Panc1 (cell line): ENCODE measurements at regions not wholly inside any gene's neighbourhood (a gene's known extent, or its start where the extent isn't known, plus 50 kb on each side); places are given as distances from the start of the nearest gene placed in this dataset.

ENCODE experiments used
- ATAC-seq: fragments of 200-7000 bp; cut with Tn5 transposase; 2 replicates; pipeline ENCODE4 v1.9.1; 2020; ENCODE audit warnings: mild to moderate bottlenecking, moderate library complexity
- BruUV-seq: library from RNA; stranded (reverse); fragments of 400-500 nt; replicated peaks from 2 replicates; lab custom pipeline; 2021; lab: Mats Ljungman, UMichigan
- CTCF ChIA-PET: fragments of 300-600 bp; sonication (Branson Sonifier 250); formaldehyde crosslinking; loops from one replicate; lab custom pipeline; 2022; ENCODE audit warnings: antibody characterized with exemption; lab: Charles Lee
- POLR2A ChIA-PET: fragments of 300-600 bp; sonication (Branson Sonifier 250); formaldehyde crosslinking; loops from one replicate; lab custom pipeline; 2022; ENCODE audit warnings: antibody characterized with exemption; lab: Charles Lee
- DNase-seq: peaks from one replicate; pipeline ENCODE4 v3.0.0-alpha.2; 2010; ENCODE audit warnings: low read depth, low spot score
- H3K27ac ChIP-seq: 2 replicates; pipeline ENCODE4 v1.5.1; 2011; ENCODE audit warnings: mild to moderate bottlenecking, low read length, inconsistent platforms
- H3K27me3 ChIP-seq: fragments of 200-500 bp; sonication (Bioruptor generic); 2 replicates; pipeline ENCODE4 v1.6.0; 2014; ENCODE audit warnings: low read length, inconsistent platforms; ENCODE audit not compliant: control insufficient read depth, insufficient read depth
- H3K36me3 ChIP-seq: fragments of 200-500 bp; sonication (Bioruptor generic); 2 replicates; pipeline ENCODE4 v1.5.1; 2014; ENCODE audit warnings: inconsistent platforms, mild to moderate bottlenecking, low read length, moderate library complexity; ENCODE audit not compliant: control insufficient read depth, insufficient read depth
- H3K4me1 ChIP-seq: 2 replicates; pipeline ENCODE4 v1.5.1; 2011; ENCODE audit warnings: inconsistent platforms, mild to moderate bottlenecking, low read length, moderate library complexity; ENCODE audit not compliant: control insufficient read depth, insufficient read depth
- H3K4me3 ChIP-seq, 2 experiments: 2 replicates each; pipeline ENCODE4 v1.5.1; 2011 to 2012; ENCODE audit warnings: low read depth in 2 of 2, low read length in 2 of 2, mild to moderate bottlenecking in 2 of 2, inconsistent platforms in 1 of 2, moderate library complexity in 1 of 2
- H3K9me3 ChIP-seq: fragments of 200-500 bp; sonication (Bioruptor generic); 2 replicates; pipeline ENCODE4 v1.5.1; 2014; ENCODE audit warnings: low read depth, mild to moderate bottlenecking, inconsistent platforms, low read length, moderate library complexity; ENCODE audit not compliant: control insufficient read depth, insufficient read depth
- POLR2AphosphoS5 ChIP-seq: IDR thresholded peaks from 2 replicates; pipeline ENCODE4 v1.6.1; 2012; ENCODE audit warnings: mild to moderate bottlenecking, low read depth, low read length, moderate library complexity
- SIN3A ChIP-seq: IDR thresholded peaks from 2 replicates; pipeline ENCODE4 v1.6.1; 2012; ENCODE audit warnings: low read depth, mild to moderate bottlenecking, low read length, moderate library complexity, borderline replicate concordance; ENCODE audit not compliant: insufficient read depth
- TCF7L2 ChIP-seq: IDR thresholded peaks from 2 replicates; pipeline ENCODE4 v1.6.1; 2011; ENCODE audit warnings: mild to moderate bottlenecking, low read depth, low read length, inconsistent platforms
- in situ Hi-C: cut with HindIII; loops from 2 replicates; pipeline ENCODE4 v1.10.0; 2016; ENCODE audit warnings: low sequenced_read_pairs, low pct_unique_long_range_greater_than_20kb
- intact Hi-C: fragments of 100-400 bp; cut with micrococcal nuclease; formaldehyde crosslinking; loops from one replicate; pipeline ENCODE4 v1.10.0; 2022; ENCODE audit not compliant: unreplicated experiment
- TF ChIP-seq, protein P1 (sequence below), 2 experiments: IDR thresholded peaks; 2 replicates each; pipeline ENCODE4 v1.6.1; 2011 to 2012; ENCODE audit warnings: low read depth in 2 of 2, control low read depth in 1 of 2, low read length in 1 of 2, mild to moderate bottlenecking in 1 of 2, moderate library complexity in 1 of 2; ENCODE audit not compliant: insufficient read depth in 1 of 2
- TF ChIP-seq, protein P2 (sequence below): fragments of 450-650 bp; IDR thresholded peaks from 2 replicates; pipeline ENCODE4 v1.5.1; 2017; ENCODE audit warnings: mild to moderate bottlenecking

DNA sequence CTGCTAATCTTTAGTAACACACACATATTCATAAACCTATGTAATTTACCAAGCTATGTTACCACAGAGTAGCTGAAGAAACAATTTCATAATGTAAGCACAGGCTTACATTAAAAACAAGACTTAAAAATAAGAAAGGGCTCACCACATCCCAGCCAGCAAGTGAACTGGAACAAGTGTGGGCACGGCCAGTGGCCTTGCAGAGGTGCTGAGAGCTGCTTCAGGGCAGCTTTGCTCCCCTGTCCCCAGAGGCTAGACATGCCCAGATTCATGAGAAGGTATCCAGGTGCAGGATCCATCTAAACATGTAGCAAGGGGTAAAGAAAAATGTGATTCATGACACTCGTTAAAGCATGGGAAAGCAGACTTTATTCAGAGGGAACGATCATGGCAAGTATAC lies 62.0 kb upstream of the CKS2 start:
- no TSS peak for BruUV-seq
- no peak overlapping the region for H3K27ac ChIP-seq
- no peaks in the 10 kb centered on the region for H3K9me3 ChIP-seq
- in situ Hi-C loops (no loop called here), intact Hi-C loops (no loop called here)
- DNase-seq (no peak), ATAC-seq (no peak)
- no peaks in the 10 kb centered on the region for H3K36me3 ChIP-seq
- POLR2A ChIA-PET = no interaction called here
- CTCF ChIA-PET = no interaction called here
- TF ChIP-seq POLR2AphosphoS5 = no peak
- TF ChIP-seq, protein P1, sequence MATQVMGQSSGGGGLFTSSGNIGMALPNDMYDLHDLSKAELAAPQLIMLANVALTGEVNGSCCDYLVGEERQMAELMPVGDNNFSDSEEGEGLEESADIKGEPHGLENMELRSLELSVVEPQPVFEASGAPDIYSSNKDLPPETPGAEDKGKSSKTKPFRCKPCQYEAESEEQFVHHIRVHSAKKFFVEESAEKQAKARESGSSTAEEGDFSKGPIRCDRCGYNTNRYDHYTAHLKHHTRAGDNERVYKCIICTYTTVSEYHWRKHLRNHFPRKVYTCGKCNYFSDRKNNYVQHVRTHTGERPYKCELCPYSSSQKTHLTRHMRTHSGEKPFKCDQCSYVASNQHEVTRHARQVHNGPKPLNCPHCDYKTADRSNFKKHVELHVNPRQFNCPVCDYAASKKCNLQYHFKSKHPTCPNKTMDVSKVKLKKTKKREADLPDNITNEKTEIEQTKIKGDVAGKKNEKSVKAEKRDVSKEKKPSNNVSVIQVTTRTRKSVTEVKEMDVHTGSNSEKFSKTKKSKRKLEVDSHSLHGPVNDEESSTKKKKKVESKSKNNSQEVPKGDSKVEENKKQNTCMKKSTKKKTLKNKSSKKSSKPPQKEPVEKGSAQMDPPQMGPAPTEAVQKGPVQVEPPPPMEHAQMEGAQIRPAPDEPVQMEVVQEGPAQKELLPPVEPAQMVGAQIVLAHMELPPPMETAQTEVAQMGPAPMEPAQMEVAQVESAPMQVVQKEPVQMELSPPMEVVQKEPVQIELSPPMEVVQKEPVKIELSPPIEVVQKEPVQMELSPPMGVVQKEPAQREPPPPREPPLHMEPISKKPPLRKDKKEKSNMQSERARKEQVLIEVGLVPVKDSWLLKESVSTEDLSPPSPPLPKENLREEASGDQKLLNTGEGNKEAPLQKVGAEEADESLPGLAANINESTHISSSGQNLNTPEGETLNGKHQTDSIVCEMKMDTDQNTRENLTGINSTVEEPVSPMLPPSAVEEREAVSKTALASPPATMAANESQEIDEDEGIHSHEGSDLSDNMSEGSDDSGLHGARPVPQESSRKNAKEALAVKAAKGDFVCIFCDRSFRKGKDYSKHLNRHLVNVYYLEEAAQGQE (IDR thresholded peaks at IDR 0.05; ENCODE audit: insufficient read depth in 1 of 2, low read depth in 2 of 2, low read length in 1 of 2) = no peak
- TF ChIP-seq TCF7L2 = no peak
- no peak for TF ChIP-seq SIN3A
- TF ChIP-seq, protein P2, sequence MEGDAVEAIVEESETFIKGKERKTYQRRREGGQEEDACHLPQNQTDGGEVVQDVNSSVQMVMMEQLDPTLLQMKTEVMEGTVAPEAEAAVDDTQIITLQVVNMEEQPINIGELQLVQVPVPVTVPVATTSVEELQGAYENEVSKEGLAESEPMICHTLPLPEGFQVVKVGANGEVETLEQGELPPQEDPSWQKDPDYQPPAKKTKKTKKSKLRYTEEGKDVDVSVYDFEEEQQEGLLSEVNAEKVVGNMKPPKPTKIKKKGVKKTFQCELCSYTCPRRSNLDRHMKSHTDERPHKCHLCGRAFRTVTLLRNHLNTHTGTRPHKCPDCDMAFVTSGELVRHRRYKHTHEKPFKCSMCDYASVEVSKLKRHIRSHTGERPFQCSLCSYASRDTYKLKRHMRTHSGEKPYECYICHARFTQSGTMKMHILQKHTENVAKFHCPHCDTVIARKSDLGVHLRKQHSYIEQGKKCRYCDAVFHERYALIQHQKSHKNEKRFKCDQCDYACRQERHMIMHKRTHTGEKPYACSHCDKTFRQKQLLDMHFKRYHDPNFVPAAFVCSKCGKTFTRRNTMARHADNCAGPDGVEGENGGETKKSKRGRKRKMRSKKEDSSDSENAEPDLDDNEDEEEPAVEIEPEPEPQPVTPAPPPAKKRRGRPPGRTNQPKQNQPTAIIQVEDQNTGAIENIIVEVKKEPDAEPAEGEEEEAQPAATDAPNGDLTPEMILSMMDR = no peak
- H3K4me1 ChIP-seq = no peaks in the 10 kb centered on the region
- H3K4me3 ChIP-seq = no peak overlapping the region
- H3K27me3 ChIP-seq = no peaks in the 10 kb centered on the region

DNA sequence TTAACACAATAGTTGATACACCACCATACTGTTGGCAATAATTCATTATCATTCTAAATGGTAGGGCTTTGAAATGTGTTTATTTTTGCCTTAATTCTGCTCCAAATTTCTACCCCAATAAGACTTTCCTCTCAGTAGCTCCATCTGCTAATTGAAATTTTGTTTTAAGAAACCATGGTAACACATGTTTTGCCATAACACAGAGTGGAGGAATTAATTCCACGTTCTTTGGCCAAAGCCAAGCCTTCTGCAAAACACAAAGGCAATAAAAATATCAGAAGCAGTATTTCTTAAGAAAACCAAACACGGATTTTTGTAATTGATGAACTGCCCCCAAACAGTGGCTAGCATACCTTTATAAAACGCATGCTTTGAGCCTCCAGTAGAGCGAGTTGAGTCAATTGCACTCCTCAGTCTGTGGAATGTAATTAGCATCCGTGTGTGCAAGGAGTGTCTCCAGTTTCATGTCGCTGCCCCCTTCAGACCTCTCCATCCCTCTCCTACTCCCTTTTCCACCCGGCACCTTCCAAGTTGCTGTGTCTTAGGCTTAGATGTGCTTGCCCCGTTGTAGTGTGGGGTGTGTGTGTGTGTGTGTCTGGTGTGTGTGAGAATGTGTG lies 58.2 kb upstream of the CKS2 start:
- no peak overlapping the region for H3K4me3 ChIP-seq
- ATAC-seq (no peak), DNase-seq (no peak)
- H3K9me3 ChIP-seq = no peaks in the 10 kb centered on the region
- BruUV-seq = no TSS peak
- H3K36me3 ChIP-seq = no peaks in the 10 kb centered on the region
- intact Hi-C loops = no loop called here
- H3K27me3 ChIP-seq = no peaks in the 10 kb centered on the region
- no peak overlapping the region for H3K27ac ChIP-seq
- CTCF ChIA-PET = no interaction called here
- H3K4me1 ChIP-seq = no peaks in the 10 kb centered on the region
- POLR2A ChIA-PET = no interaction called here
- TF ChIP-seq TCF7L2 = no peak
- no peak for TF ChIP-seq POLR2AphosphoS5
- TF ChIP-seq, protein P1 (IDR thresholded peaks at IDR 0.05; ENCODE audit: insufficient read depth in 1 of 2, low read depth in 2 of 2, low read length in 1 of 2) = no peak
- no peak for TF ChIP-seq SIN3A
- TF ChIP-seq, protein P2 = no peak
- in situ Hi-C loops = no loop called here
